Mesendoderm (in vitro differentiated cells): ENCODE measurements at regions not wholly inside any gene's neighbourhood (a gene's known extent, or its start where the extent isn't known, plus 50 kb on each side); places are given as distances from the start of the nearest gene placed in this dataset.
"Not testable (repeated sequence)": the region's sequence is repeated elsewhere in the genome, so short reads cannot be mapped to it uniquely, and the experiment has no call there.

Source experiments
- DNase-seq: peaks from one replicate; pipeline ENCODE4 v3.0.0; 2013
- H2AK5ac ChIP-seq: 2 replicates; pipeline ENCODE4 v1.6.1; 2013; ENCODE audit warnings: low read length, inconsistent platforms
- H2BK120ac ChIP-seq: 2 replicates; pipeline ENCODE4 v1.6.1; 2013; ENCODE audit warnings: low read depth, mild to moderate bottlenecking, low read length, moderate library complexity, mixed read lengths
- H2BK15ac ChIP-seq: replicated peaks from 2 replicates; pipeline ENCODE4 v1.6.1; 2013; ENCODE audit warnings: low read depth, mild to moderate bottlenecking, moderate library complexity
- H2BK5ac ChIP-seq: 2 replicates; pipeline ENCODE4 v1.6.1; 2013; ENCODE audit warnings: low read length, inconsistent platforms
- H3K18ac ChIP-seq: 2 replicates; pipeline ENCODE4 v1.6.1; 2013; ENCODE audit warnings: mild to moderate bottlenecking, low read length, mixed read lengths
- H3K23ac ChIP-seq: one replicate; pipeline ENCODE4 v1.6.1; 2013; ENCODE audit warnings: low read length
- H3K27ac ChIP-seq: 2 replicates; pipeline ENCODE4 v1.5.1; 2013; ENCODE audit warnings: low read depth, mild to moderate bottlenecking, inconsistent platforms, low read length, moderate library complexity
- H3K27me3 ChIP-seq: 2 replicates; pipeline ENCODE4 v1.6.1; 2013; ENCODE audit warnings: low read length, control low read depth, mild to moderate bottlenecking, inconsistent platforms; ENCODE audit not compliant: insufficient read depth, poor library complexity
- H3K36me3 ChIP-seq: 2 replicates; pipeline ENCODE4 v1.6.1; 2013; ENCODE audit warnings: low read length, inconsistent platforms; ENCODE audit not compliant: control insufficient read depth, insufficient read depth
- H3K4ac ChIP-seq: one replicate; pipeline ENCODE4 v1.6.1; 2013; ENCODE audit warnings: low read depth, mild to moderate bottlenecking, low read length, moderate library complexity
- H3K4me1 ChIP-seq: 2 replicates; pipeline ENCODE4 v1.6.1; 2013; ENCODE audit warnings: low read depth, low read length, inconsistent platforms; ENCODE audit not compliant: control insufficient read depth
- H3K4me2 ChIP-seq: 2 replicates; pipeline ENCODE4 v1.6.1; 2013; ENCODE audit warnings: low read length
- H3K4me3 ChIP-seq: 2 replicates; pipeline ENCODE4 v1.5.1; 2013; ENCODE audit warnings: mild to moderate bottlenecking, low read length
- H3K56ac ChIP-seq: one replicate; pipeline ENCODE4 v1.6.1; 2013; ENCODE audit warnings: low read length
- H3K79me1 ChIP-seq: 2 replicates; pipeline ENCODE4 v1.6.1; 2013; ENCODE audit warnings: low read length, inconsistent platforms
- H3K79me2 ChIP-seq: 2 replicates; pipeline ENCODE4 v1.6.1; 2013; ENCODE audit warnings: mild to moderate bottlenecking, low read length; ENCODE audit not compliant: control insufficient read depth, insufficient read depth
- H3K9ac ChIP-seq: 2 replicates; pipeline ENCODE4 v1.6.1; 2013; ENCODE audit warnings: low read length, inconsistent platforms
- H4K5ac ChIP-seq: one replicate; pipeline ENCODE4 v1.6.1; 2013; ENCODE audit warnings: low read length
- H4K8ac ChIP-seq: one replicate; pipeline ENCODE4 v1.6.1; 2013; ENCODE audit warnings: low read depth, mild to moderate bottlenecking, control low read depth, low read length, moderate library complexity
- WGBS: extraction: QIAGEN DNeasy Blood & Tissue Kit; methylation state at CpG from one replicate; pipeline ENCODE4 v1.1.7; 2013; ENCODE audit warnings: low lambda C conversion rate, missing lambda C conversion rate; ENCODE audit not compliant: insufficient coverage; ENCODE audit errors: extremely low coverage; 5-methylcytosine and 5-hydroxymethylcytosine counted together

- no peak overlapping the region for H3K23ac ChIP-seq
- H2BK15ac ChIP-seq, result no peak overlapping the region
- H3K79me2 ChIP-seq, result no peaks in the 10 kb centered on the region
- no peaks in the 10 kb centered on the region for H3K36me3 ChIP-seq
- no peak overlapping the region for H3K18ac ChIP-seq
- no peak for DNase-seq
- no peak overlapping the region for H4K5ac ChIP-seq
- no peak overlapping the region for H3K4me3 ChIP-seq
- WGBS, result no CpG with 5 or more reads among the region's 2 CpGs
- H2BK120ac ChIP-seq, result no peak overlapping the region
- H3K4ac ChIP-seq, result no peak overlapping the region
- H4K8ac ChIP-seq, result no peak overlapping the region
- H2BK5ac ChIP-seq, result no peak overlapping the region
- H3K79me1 ChIP-seq, result no peaks in the 10 kb centered on the region
- H3K4me2 ChIP-seq, result no peak overlapping the region
- H3K9ac ChIP-seq, result no peak overlapping the region
- H3K4me1 ChIP-seq, result no peaks in the 10 kb centered on the region
- H3K27ac ChIP-seq, result no peak overlapping the region
- H3K27me3 ChIP-seq, result no peaks in the 10 kb centered on the region
- no peak overlapping the region for H2AK5ac ChIP-seq
- H3K56ac ChIP-seq, result no peak overlapping the region
Measured at GRCh38 chr14:71250347-71250746, 343.1 kb downstream of the PCNX1 start.

GRCh38 chr14:71250791-71251190, 343.5 kb downstream of the PCNX1 start:
- Histone ChIP-seq H3K79me2 (no peaks in the 10 kb centered on the region), H3K4me1 (no peaks in the 10 kb centered on the region), H3K79me1 (no peaks in the 10 kb centered on the region), H2BK5ac (no peak overlapping the region), H2BK120ac (no peak overlapping the region), H3K4me2 (no peak overlapping the region), H3K23ac (no peak overlapping the region), H3K27ac (no peak overlapping the region), H4K8ac (no peak overlapping the region), H3K9ac (no peak overlapping the region), H2AK5ac (no peak overlapping the region), H3K4me3 (no peak overlapping the region), H3K27me3 (no peaks in the 10 kb centered on the region), H3K36me3 (no peaks in the 10 kb centered on the region), H2BK15ac (no peak overlapping the region), H3K4ac (no peak overlapping the region), H4K5ac (no peak overlapping the region), H3K18ac (no peak overlapping the region), H3K56ac (no peak overlapping the region)
- no peak for DNase-seq

GRCh38 chr14:71254091-71254719, 346.9 kb downstream of the PCNX1 start:
- H3K18ac ChIP-seq, H3K4me3 ChIP-seq, H4K8ac ChIP-seq, H2BK5ac ChIP-seq, H3K9ac ChIP-seq, DNase-seq, H3K4me2 ChIP-seq, H2AK5ac ChIP-seq, H2BK15ac ChIP-seq, H3K79me2 ChIP-seq, H3K79me1 ChIP-seq, H3K23ac ChIP-seq, H2BK120ac ChIP-seq, H3K4me1 ChIP-seq, H3K36me3 ChIP-seq, H3K56ac ChIP-seq, H3K4ac ChIP-seq, H3K27me3 ChIP-seq, H4K5ac ChIP-seq, H3K27ac ChIP-seq: not testable (repeated sequence)
- no CpG with 5 or more reads among the region's 53 CpGs for WGBS

GRCh38 chr14:71261206-71261605, 353.9 kb downstream of the PCNX1 start:
- Histone ChIP-seq H2BK5ac (no peak overlapping the region), H3K23ac (no peak overlapping the region), H3K79me1 (no peaks in the 10 kb centered on the region), H3K9ac (no peak overlapping the region), H3K56ac (no peak overlapping the region), H2AK5ac (no peak overlapping the region), H3K79me2 (no peaks in the 10 kb centered on the region), H3K4me1 (no peaks in the 10 kb centered on the region), H4K8ac (no peak overlapping the region), H3K4me3 (no peak overlapping the region), H2BK120ac (no peak overlapping the region), H3K4me2 (no peak overlapping the region), H3K4ac (no peak overlapping the region), H3K27ac (no peak overlapping the region), H2BK15ac (no peak overlapping the region), H4K5ac (no peak overlapping the region), H3K36me3 (no peaks in the 10 kb centered on the region), H3K27me3 (no peaks in the 10 kb centered on the region), H3K18ac (no peak overlapping the region)
- DNase-seq, result peak; percentile 15
- WGBS, result no CpG with 5 or more reads among the region's 2 CpGs

GRCh38 chr14:71262441-71262840, 355.2 kb downstream of the PCNX1 start:
- no peaks in the 10 kb centered on the region for H3K79me2 ChIP-seq
- no peaks in the 10 kb centered on the region for H3K79me1 ChIP-seq
- DNase-seq, result no peak
- no peak overlapping the region for H2BK120ac ChIP-seq
- no peak overlapping the region for H4K8ac ChIP-seq
- no peak overlapping the region for H4K5ac ChIP-seq
- H2BK15ac ChIP-seq, result no peak overlapping the region
- H3K9ac ChIP-seq, result no peak overlapping the region
- no peak overlapping the region for H3K4ac ChIP-seq
- H2BK5ac ChIP-seq, result no peak overlapping the region
- no peaks in the 10 kb centered on the region for H3K4me1 ChIP-seq
- no peak overlapping the region for H3K4me3 ChIP-seq
- no peak overlapping the region for H3K56ac ChIP-seq
- no peak overlapping the region for H3K18ac ChIP-seq
- no peaks in the 10 kb centered on the region for H3K27me3 ChIP-seq
- H3K27ac ChIP-seq, result no peak overlapping the region
- no peak overlapping the region for H2AK5ac ChIP-seq
- no peaks in the 10 kb centered on the region for H3K36me3 ChIP-seq
- WGBS, result no CpG with 5 or more reads among the region's 2 CpGs
- H3K4me2 ChIP-seq, result no peak overlapping the region
- no peak overlapping the region for H3K23ac ChIP-seq

- no peak overlapping the region for H3K18ac ChIP-seq
- WGBS, result no CpG with 5 or more reads among the region's 2 CpGs
- H3K36me3 ChIP-seq, result no peaks in the 10 kb centered on the region
- H3K23ac ChIP-seq, result no peak overlapping the region
- no peaks in the 10 kb centered on the region for H3K79me1 ChIP-seq
- no peak overlapping the region for H2BK5ac ChIP-seq
- H3K4ac ChIP-seq, result no peak overlapping the region
- no peak overlapping the region for H4K5ac ChIP-seq
- no peak overlapping the region for H3K27ac ChIP-seq
- H3K4me2 ChIP-seq, result no peak overlapping the region
- H4K8ac ChIP-seq, result no peak overlapping the region
- no peaks in the 10 kb centered on the region for H3K79me2 ChIP-seq
- no peak overlapping the region for H2AK5ac ChIP-seq
- no peak overlapping the region for H2BK15ac ChIP-seq
- H2BK120ac ChIP-seq, result no peak overlapping the region
- no peak overlapping the region for H3K4me3 ChIP-seq
- no peak overlapping the region for H3K56ac ChIP-seq
- H3K4me1 ChIP-seq, result no peaks in the 10 kb centered on the region
- DNase-seq, result peak; percentile 6
- H3K27me3 ChIP-seq, result no peaks in the 10 kb centered on the region
- H3K9ac ChIP-seq, result no peak overlapping the region
Measured at GRCh38 chr14:71264260-71264659, 357.0 kb downstream of the PCNX1 start.
